GM21526 (cell line): ENCODE measurements at regions not wholly inside any gene's neighbourhood (a gene's known extent, or its start where the extent isn't known, plus 50 kb on each side); places are given as distances from the start of the nearest gene placed in this dataset.

ENCODE experiments used
- ATAC-seq: cut with Tn5 transposase; IDR thresholded peaks from one replicate; pipeline ENCODE4 v1.9.1; 2021; ENCODE audit warnings: moderate library complexity; ENCODE audit not compliant: unreplicated experiment, low FRiP score

GRCh38 chr21:36627242-36627641 is 71.7 kb upstream of the SIM2 start:
- ATAC-seq: no peak

- ATAC-seq: no peak
Observed at GRCh38 chr21:36628106-36628505, 70.8 kb upstream of the SIM2 start.

- no peak for ATAC-seq
Observed at GRCh38 chr21:36628761-36629460, 70.0 kb upstream of the SIM2 start.

- ATAC-seq: no peak
Observed at GRCh38 chr21:36630485-36631206, 68.3 kb upstream of the SIM2 start.

GRCh38 chr21:36636016-36636415 is 62.9 kb upstream of the SIM2 start:
- no peak for ATAC-seq

- ATAC-seq: no peak
Observed at GRCh38 chr21:36636439-36636838, 62.5 kb upstream of the SIM2 start.

- ATAC-seq: no peak
Observed at GRCh38 chr21:36639769-36640168, 59.1 kb upstream of the SIM2 start.

- no peak for ATAC-seq
Observed at GRCh38 chr21:36640174-36640720, 58.7 kb upstream of the SIM2 start.

- no peak for ATAC-seq
Observed at GRCh38 chr21:36640721-36641244, 58.1 kb upstream of the SIM2 start.

- ATAC-seq: no peak
Observed at GRCh38 chr21:36641346-36641745, 57.6 kb upstream of the SIM2 start.

- no peak for ATAC-seq
Observed at GRCh38 chr21:36641886-36642285, 57.0 kb upstream of the SIM2 start.

- no peak for ATAC-seq
Observed at GRCh38 chr21:36642777-36643176, 56.1 kb upstream of the SIM2 start.

GRCh38 chr21:36643374-36644250 is 55.3 kb upstream of the SIM2 start:
- no peak for ATAC-seq

GRCh38 chr21:36646011-36646410 is 52.9 kb upstream of the SIM2 start:
- ATAC-seq: no peak

- no peak for ATAC-seq
Observed at GRCh38 chr21:36646645-36647044, 52.3 kb upstream of the SIM2 start.

GRCh38 chr21:36647279-36648093 is 51.4 kb upstream of the SIM2 start:
- no peak for ATAC-seq
